GM19438 (cell line): ENCODE measurements at regions not wholly inside any gene's neighbourhood (a gene's known extent, or its start where the extent isn't known, plus 50 kb on each side); places are given as distances from the start of the nearest gene placed in this dataset.

Experiments used
- ATAC-seq: cut with Tn5 transposase; IDR thresholded peaks from one replicate; pipeline ENCODE4 v1.9.1; 2021; ENCODE audit warnings: low read depth; ENCODE audit not compliant: unreplicated experiment

GRCh38 chr14:39956372-39956771, 524.1 kb upstream of the FBXO33 start:
- ATAC-seq: no peak

GRCh38 chr14:39948235-39948634, 516.0 kb upstream of the FBXO33 start:
- ATAC-seq: no peak

GRCh38 chr14:39946807-39947206, 514.6 kb upstream of the FBXO33 start:
- ATAC-seq: no peak

- ATAC-seq: no peak
Measured at GRCh38 chr14:39939023-39939422, 506.8 kb upstream of the FBXO33 start.

GRCh38 chr14:39912192-39913100, 480.2 kb upstream of the FBXO33 start:
- peak; percentile 90 for ATAC-seq

- ATAC-seq: no peak
Measured at GRCh38 chr14:39897657-39898056, 465.4 kb upstream of the FBXO33 start.

GRCh38 chr14:39890026-39890425, 457.8 kb upstream of the FBXO33 start:
- ATAC-seq: no peak

GRCh38 chr14:39884091-39884490, 451.9 kb upstream of the FBXO33 start:
- no peak for ATAC-seq

- ATAC-seq: no peak
Measured at GRCh38 chr14:39880965-39881364, 448.7 kb upstream of the FBXO33 start.

GRCh38 chr14:39880106-39880695, 448.0 kb upstream of the FBXO33 start:
- ATAC-seq: no peak

- no peak for ATAC-seq
Measured at GRCh38 chr14:39877577-39878190, 445.5 kb upstream of the FBXO33 start.

GRCh38 chr14:39876916-39877315, 444.7 kb upstream of the FBXO33 start:
- peak; percentile 27 for ATAC-seq

- ATAC-seq: peak; percentile 39
Measured at GRCh38 chr14:39875028-39875427, 442.8 kb upstream of the FBXO33 start.

- ATAC-seq: no peak
Measured at GRCh38 chr14:39873791-39874190, 441.6 kb upstream of the FBXO33 start.

- no peak for ATAC-seq
Measured at GRCh38 chr14:39868949-39869348, 436.7 kb upstream of the FBXO33 start.

GRCh38 chr14:39868251-39868650, 436.0 kb upstream of the FBXO33 start:
- ATAC-seq: no peak

- ATAC-seq: no peak
Measured at GRCh38 chr14:39863441-39863840, 431.2 kb upstream of the FBXO33 start.

- ATAC-seq: no peak
Measured at GRCh38 chr14:39861696-39862095, 429.5 kb upstream of the FBXO33 start.

GRCh38 chr14:39861229-39861600, 429.0 kb upstream of the FBXO33 start:
- ATAC-seq: no peak

GRCh38 chr14:39860596-39861228, 428.5 kb upstream of the FBXO33 start:
- ATAC-seq: no peak

- ATAC-seq: no peak
Measured at GRCh38 chr14:39859314-39859713, 427.1 kb upstream of the FBXO33 start.
